ENCODE measurements at regions not wholly inside any gene's neighbourhood (a gene's known extent, or its start where the extent isn't known, plus 50 kb on each side); places are given as distances from the start of the nearest gene placed in this dataset.

GRCh38 chr11:86180851-86181250 is 63.7 kb upstream of the EED start:
- H3K27ac ChIP-seq = no peak overlapping the region
- no peaks in the 10 kb centered on the region for H3K36me3 ChIP-seq
- 88% methylated on average over 4 of the region's 4 CpGs for WGBS
- H3K27me3 ChIP-seq = no peaks in the 10 kb centered on the region
- H3K4me3 ChIP-seq = no peak overlapping the region
- TF ChIP-seq EP300 (IDR thresholded peaks at IDR 0.05) (no peak), CTCF (IDR thresholded peaks at IDR 0.05) (no peak), POLR2AphosphoS5 (IDR thresholded peaks at IDR 0.05) (no peak), POLR2A (IDR thresholded peaks at IDR 0.05) (no peak)
- H3K9me3 ChIP-seq = no peaks in the 10 kb centered on the region
- DNase-seq (ENCODE audit: low spot score in 2 of 2) = no peak
- H3K4me1 ChIP-seq = peaks cover 7% of the 10 kb centered on the region

- Histone ChIP-seq H3K4me1 (peaks cover 11% of the 10 kb centered on the region), H3K36me3 (no peaks in the 10 kb centered on the region), H3K27ac (no peak overlapping the region), H3K27me3 (no peaks in the 10 kb centered on the region), H3K9me3 (no peaks in the 10 kb centered on the region), H3K4me3 (no peak overlapping the region)
- WGBS = 82% methylated on average over 6 of the region's 6 CpGs
- no peak for TF ChIP-seq CTCF (IDR thresholded peaks at IDR 0.05)
- TF ChIP-seq EP300 (IDR thresholded peaks at IDR 0.05) = no peak
- no peak for TF ChIP-seq POLR2A (IDR thresholded peaks at IDR 0.05)
- TF ChIP-seq POLR2AphosphoS5 (IDR thresholded peaks at IDR 0.05) = no peak
- DNase-seq (ENCODE audit: low spot score in 2 of 2) = no peak
Measured at GRCh38 chr11:86180423-86180822, 64.1 kb upstream of the EED start.

GRCh38 chr11:86179646-86180064 is 64.9 kb upstream of the EED start:
- Histone ChIP-seq H3K9me3 (no peaks in the 10 kb centered on the region), H3K27me3 (no peaks in the 10 kb centered on the region), H3K4me1 (peaks cover 19% of the 10 kb centered on the region), H3K27ac (no peak overlapping the region), H3K4me3 (no peak overlapping the region), H3K36me3 (no peaks in the 10 kb centered on the region)
- 69% methylated on average over 5 of the region's 5 CpGs for WGBS
- no peak for DNase-seq (ENCODE audit: low spot score in 2 of 2)
- TF ChIP-seq POLR2A (IDR thresholded peaks at IDR 0.05) = no peak
- TF ChIP-seq EP300 (IDR thresholded peaks at IDR 0.05) = no peak
- TF ChIP-seq CTCF (IDR thresholded peaks at IDR 0.05) = no peak
- TF ChIP-seq POLR2AphosphoS5 (IDR thresholded peaks at IDR 0.05) = no peak

- TF ChIP-seq EP300 (IDR thresholded peaks at IDR 0.05) = no peak
- no peak for TF ChIP-seq POLR2AphosphoS5 (IDR thresholded peaks at IDR 0.05)
- TF ChIP-seq POLR2A (IDR thresholded peaks at IDR 0.05) = no peak
- TF ChIP-seq CTCF (IDR thresholded peaks at IDR 0.05) = no peak
- Histone ChIP-seq H3K9me3 (no peaks in the 10 kb centered on the region), H3K4me3 (no peak overlapping the region), H3K27me3 (no peaks in the 10 kb centered on the region), H3K27ac (no peak overlapping the region), H3K36me3 (no peaks in the 10 kb centered on the region), H3K4me1 (peaks cover 42% of the 10 kb centered on the region)
- no peak for DNase-seq (ENCODE audit: low spot score in 2 of 2)
Measured at GRCh38 chr11:86177302-86177701, 67.3 kb upstream of the EED start.

- H3K27me3 ChIP-seq = no peaks in the 10 kb centered on the region
- no peak for DNase-seq (ENCODE audit: low spot score in 2 of 2)
- 53% methylated on average over 4 of the region's 4 CpGs for WGBS
Measured at GRCh38 chr11:86176165-86176884, 68.2 kb upstream of the EED start.

More at GRCh38 chr11:86176165-86176884, 68.2 kb upstream of the EED start:
- Histone ChIP-seq H3K27ac (no peak overlapping the region), H3K9me3 (no peaks in the 10 kb centered on the region), H3K4me3 (no peak overlapping the region), H3K36me3 (no peaks in the 10 kb centered on the region), H3K4me1 (peaks cover 42% of the 10 kb centered on the region)
- no peak for TF ChIP-seq POLR2AphosphoS5 (IDR thresholded peaks at IDR 0.05)
- TF ChIP-seq EP300 (IDR thresholded peaks at IDR 0.05) = no peak
- no peak for TF ChIP-seq CTCF (IDR thresholded peaks at IDR 0.05)
- no peak for TF ChIP-seq POLR2A (IDR thresholded peaks at IDR 0.05)

Data from suprapubic skin (tissue), 4 donors.